SK-MEL-5 (cell line): ENCODE measurements at regions not wholly inside any gene's neighbourhood (a gene's known extent, or its start where the extent isn't known, plus 50 kb on each side); places are given as distances from the start of the nearest gene placed in this dataset.
A peak's percentile ranks its signal among the peaks of the same experiment; 100 is the strongest.

ENCODE experiments used
- DNase-seq: peaks from one replicate; pipeline ENCODE4 v3.0.0-alpha.2; 2016; ENCODE audit warnings: low read depth, low spot score
- in situ Hi-C: cut with HindIII; loops from 2 replicates; pipeline ENCODE4 v1.10.0; 2016; ENCODE audit warnings: low sequenced_read_pairs, high pct_unique_total_duplicates, low pct_unique_long_range_greater_than_20kb

DNA sequence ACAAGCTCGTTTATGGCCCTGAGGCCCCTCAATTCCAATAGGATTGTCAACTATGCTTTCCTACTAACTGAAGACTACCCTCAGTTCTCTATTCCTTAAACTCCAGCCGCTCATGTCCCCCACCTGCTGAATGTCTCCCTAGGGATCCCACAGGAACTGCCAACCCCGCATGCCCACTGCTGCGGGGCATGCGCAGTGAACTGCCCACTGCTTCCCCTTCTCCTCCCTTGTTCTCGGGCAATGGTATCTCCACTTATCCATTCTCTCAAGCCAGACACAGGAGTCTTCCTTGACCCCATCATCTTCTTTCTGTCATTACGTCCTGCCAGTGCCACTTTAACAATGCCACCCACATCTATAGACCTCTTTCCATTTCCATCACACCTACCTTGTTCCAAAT is 90.0 kb downstream of the FGF18 start:
- DNase-seq, result no peak
- in situ Hi-C loops, result no loop called here

DNA sequence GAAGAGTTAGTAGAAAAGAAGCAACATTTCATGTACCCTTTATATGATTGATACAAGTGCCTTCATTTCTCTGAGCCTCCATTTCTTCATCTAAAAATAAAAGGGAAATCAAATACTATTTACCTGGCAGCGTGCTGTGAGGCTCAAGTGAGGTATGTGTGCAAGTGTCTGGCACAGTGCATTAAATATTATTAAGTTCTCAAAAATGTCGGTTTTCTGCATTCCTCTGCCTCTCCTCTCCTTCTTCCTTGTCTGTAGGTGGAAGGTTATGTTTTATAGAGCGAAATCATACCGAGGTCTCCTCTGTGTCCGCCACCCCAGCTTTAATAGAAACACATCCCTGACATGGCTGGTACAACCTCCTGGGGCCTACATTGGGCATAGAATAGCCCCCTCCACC is 93.0 kb downstream of the FGF18 start:
- no peak for DNase-seq
- in situ Hi-C loops, result no loop called here

DNA sequence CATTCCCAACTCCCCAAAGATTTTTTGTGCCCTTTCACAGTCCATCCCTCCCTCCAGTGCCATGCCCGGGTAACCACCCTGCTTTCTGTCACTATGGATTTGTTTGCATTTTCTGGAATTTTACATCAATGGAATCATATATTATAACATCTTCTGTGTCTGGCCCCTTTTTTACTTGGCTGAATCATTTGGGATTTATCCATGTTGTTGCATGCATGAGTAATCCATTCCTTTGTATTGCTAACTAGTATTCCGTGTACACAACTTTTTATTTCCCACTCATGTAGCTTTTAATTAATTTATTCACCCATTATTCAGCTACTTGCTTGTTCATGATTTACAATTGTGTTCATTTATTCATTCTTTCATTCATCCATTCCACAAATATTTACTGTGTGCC is 94.1 kb downstream of the FGF18 start:
- in situ Hi-C loops, result no loop called here
- no peak for DNase-seq

DNA sequence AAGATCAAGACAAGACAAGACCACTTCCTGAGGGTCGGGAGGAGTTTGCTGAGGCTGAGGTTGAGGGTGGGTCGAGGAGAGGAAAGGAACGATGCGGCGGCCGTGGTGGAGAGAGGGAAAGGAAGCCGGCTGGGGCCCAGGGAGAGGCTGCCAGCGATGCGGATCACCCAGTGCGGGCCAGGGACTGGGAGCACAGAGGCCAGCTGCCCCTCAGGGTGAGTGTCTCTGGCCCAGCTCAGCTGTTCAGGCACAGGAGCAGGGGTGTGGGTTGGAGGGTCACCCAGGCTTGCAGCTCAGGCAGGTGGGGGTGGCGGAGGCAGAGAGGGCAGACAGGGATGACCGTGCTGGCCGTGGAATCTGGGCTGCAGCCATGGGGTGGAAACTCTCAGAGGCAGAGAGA is 99.5 kb downstream of the FGF18 start:
- in situ Hi-C loops, result no loop called here
- no peak for DNase-seq

DNA sequence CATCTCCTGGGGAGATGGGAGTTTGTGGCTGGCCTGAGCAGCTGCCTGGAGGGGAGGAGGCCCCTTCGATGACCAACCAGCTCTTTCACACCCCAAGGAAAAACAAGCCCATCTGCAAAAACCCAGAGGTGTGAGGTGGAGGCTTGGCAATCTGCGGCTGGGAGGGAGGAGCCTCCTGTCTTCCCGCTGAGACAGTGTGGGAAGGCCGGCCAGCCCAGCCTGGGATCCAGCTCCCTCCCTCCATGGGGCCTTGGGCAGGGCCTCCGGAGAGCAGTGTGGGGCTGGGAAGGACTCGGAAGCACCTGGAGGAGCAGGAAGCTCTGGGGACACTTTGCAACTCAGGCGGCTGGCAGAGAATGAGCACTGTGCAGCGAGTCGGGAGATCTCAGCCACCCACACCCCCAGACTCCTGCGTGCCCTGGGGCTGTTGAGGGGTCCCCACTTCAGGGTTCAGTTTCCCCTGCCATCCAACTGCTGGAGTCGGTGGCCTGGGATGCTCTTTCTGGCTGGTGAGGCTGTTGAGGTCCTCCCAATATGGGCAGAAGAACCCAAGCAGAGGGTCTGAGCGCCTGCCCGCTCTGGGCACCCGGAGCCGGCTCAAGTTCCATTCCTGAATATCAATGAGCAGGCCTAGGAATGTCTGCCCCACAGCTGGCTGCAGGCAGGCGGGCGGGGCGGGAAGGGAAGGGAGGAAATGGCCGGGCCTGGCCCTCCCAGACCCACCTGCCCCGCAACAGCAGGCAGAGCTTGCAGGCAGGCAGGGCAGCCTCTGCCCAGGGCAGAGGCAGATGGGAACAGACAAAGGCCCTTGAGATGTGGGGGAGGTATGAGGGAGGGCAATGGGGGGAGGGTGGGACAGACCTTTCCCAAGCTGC is 101.1 kb downstream of the FGF18 start:
- DNase-seq, result no peak
- in situ Hi-C loops, result no loop called here

DNA sequence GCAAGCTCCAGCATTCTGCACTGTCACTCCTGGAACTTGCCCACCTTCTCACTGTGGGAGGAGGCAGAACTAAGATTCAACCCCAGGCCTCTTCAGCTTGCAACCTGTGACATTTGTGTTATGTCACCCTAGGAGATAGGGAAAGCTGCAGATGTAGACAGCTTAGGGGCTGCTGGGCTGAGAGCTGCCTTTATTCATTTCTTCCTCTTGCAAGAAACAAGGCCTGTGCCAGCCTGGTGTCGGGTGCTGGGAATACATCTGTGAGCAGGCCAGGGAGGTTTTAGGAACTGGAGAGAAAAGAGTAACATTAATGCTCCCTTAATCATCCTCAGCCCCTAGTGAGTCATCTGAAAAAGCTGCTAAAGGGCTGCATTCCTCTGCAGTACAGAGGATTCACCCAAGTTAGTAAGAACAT is 101.8 kb downstream of the FGF18 start:
- DNase-seq, result peak; percentile 20
- in situ Hi-C loops, result no loop called here

DNA sequence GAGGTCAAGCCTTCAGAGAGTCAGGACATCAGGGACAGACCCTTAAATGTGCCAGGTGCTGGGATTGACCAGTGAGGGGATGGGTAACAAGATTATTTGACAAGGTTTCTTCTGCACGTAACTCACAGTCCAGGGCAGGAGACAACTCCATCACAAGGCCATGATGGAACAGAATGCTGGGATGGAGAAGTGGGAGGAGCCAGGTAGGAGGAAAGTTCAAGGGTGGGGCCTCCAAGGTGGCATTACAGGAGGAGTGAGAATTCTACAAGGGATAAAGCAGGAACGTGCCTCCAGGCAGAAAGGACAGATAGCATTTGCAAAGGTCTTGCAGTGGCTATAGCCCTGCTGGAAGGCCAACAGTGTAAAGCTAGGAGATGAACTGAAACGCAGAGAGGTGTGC is 102.2 kb downstream of the FGF18 start:
- DNase-seq, result no peak
- in situ Hi-C loops, result no loop called here

DNA sequence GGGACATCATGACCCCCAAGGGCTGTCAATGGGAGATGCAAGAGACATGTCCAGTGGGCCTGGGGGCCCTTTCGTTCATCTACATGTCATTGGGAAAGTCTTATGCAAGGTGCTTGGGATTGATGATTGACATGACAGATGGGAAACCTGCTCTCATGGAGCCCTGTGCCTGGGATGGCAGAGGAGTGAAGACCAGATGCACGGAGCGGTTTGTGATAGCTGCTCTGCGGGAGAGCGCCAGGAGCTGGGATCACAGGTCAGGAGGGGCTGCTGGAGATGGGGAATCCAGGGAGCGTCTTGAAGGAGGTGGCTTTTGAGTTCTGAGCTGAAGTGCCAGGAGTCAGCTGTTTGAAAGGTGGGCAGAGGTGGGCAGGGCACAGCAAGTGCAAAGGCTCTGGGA is 104.3 kb downstream of the FGF18 start:
- no peak for DNase-seq
- in situ Hi-C loops, result no loop called here

DNA sequence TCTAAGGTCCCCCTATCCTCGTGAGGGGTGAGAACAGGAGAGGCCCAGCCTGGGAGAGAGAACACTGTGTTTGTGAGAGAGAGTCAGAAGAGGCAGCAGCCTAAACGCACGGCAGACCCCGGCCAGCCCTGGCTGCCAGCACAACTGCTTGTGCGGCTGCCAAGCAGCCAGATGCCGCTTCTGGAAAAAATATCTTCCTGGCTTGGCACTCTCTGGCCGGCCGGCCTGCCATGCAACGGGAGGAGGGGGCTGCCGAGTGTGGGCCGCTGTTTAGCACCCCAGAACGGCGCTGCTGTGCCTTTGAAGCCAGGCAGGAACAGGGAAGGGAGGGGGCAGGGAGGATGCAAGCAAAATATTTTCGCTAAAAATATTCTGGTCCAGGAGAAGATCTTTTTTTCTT is 105.0 kb downstream of the FGF18 start:
- in situ Hi-C loops, result no loop called here
- DNase-seq, result no peak

DNA sequence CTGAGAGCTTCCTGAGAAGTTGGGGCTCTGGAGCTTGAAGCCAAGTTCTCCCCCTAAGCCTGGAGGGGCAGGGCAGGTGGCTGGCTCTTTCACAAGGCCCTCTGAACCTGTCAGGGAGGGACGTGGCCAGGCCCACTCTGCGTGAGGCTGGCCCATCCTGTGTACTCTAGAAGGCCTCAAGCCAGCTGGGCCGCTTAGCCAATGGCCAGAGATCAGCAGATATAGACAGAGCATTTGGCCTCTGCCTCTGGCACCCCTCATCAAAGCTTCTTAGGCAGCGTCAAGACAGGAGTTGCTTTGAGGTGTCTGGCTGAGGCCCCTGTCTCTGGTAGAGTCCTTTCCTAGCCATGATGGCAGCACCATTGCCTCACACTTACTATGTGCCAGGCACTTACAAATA is 105.6 kb downstream of the FGF18 start:
- DNase-seq, result no peak
- in situ Hi-C loops, result no loop called here

DNA sequence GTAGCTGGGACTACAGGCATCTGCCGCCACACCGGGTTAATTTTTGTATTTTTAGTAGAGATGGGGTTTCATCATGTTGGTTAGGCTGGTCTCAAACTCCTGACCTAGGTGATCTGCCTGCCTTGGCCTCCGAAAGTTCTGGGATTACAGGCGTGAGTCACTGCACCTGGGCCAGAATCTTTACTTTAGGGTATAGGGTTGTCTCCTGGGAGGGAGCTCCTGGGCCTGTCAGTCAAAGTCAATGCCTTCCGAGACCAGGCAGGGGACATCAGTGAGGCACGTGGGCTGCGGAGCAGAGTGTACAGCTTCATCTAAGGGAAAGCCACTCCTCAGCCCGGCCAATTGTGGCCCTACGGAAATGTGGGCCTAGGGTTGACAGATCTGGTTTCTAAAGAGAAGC is 108.6 kb downstream of the FGF18 start:
- in situ Hi-C loops, result no loop called here
- DNase-seq, result no peak

DNA sequence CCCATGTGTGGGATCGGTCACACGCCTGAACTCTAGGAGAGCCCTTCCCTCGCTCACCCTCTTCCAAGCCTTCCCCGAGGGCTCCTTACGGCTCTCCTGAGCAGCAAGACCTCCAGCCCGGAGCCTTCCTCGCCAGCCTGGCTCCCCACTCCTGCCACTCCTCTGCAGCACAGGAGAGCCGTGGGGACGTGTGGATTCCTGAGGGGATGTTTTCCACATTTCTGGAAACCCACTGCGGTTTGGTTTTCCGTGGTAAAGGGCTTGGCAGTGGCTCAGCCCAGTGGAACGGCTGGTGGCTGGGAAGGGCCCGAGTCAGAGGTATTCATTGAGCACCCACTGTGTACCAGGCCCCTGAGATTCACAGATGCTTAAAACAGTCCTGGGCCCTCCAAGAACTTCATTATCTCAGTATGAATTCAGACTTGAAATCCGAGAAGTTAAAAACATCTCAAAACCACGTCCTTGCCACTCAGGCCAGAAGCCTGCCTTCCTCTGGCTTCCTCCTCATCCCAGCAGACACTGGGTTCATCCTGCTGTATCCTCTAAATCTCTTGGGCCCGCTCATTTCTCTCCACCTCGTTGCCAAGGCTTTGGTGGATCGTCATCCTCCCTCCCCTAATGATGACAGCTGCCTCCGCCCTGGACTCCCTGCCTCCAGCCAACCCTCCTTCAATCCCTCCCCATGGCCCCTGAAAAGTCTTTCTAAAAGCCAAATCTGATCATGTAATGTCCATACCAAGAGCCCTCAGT is 109.6 kb downstream of the FGF18 start:
- in situ Hi-C loops, result no loop called here
- no peak for DNase-seq

DNA sequence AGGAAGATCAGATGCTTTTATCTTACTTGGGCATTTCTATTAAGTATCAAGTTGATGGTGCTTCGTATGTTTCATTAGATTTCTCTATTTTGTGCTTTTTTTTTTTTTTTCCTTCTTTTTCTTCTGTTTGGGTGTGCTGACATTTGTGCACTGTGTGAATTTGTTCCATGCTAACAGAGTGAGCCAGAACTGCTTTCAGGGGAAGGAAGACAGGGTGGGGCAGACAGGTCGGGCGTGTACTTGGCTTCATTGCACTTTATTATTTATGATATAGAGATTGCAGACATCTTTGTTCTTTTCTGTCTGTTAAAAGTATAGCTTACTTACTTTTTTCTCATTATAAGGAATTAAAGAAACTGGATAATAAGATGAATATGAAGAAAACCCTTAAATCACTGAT is 112.2 kb downstream of the FGF18 start:
- in situ Hi-C loops, result no loop called here
- DNase-seq, result no peak

DNA sequence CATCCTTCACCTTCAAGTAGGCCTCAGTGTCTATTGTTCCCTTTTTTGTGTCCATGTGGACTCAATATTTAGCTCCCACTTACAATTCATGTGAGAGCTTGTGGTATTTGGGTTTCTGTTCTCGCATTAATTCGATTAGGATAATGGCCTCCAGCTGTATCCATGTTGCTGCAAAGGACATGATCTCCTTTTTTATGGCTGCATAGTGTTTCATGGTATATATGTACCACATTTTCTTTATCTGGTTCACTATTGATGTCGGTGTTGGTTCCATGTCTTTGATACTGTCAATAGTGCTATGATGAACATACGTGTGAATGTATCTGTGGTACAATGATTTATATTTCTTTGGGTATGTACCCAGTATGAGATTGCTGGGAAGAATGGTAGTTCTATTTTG is 113.7 kb downstream of the FGF18 start:
- DNase-seq, result no peak
- in situ Hi-C loops, result no loop called here

DNA sequence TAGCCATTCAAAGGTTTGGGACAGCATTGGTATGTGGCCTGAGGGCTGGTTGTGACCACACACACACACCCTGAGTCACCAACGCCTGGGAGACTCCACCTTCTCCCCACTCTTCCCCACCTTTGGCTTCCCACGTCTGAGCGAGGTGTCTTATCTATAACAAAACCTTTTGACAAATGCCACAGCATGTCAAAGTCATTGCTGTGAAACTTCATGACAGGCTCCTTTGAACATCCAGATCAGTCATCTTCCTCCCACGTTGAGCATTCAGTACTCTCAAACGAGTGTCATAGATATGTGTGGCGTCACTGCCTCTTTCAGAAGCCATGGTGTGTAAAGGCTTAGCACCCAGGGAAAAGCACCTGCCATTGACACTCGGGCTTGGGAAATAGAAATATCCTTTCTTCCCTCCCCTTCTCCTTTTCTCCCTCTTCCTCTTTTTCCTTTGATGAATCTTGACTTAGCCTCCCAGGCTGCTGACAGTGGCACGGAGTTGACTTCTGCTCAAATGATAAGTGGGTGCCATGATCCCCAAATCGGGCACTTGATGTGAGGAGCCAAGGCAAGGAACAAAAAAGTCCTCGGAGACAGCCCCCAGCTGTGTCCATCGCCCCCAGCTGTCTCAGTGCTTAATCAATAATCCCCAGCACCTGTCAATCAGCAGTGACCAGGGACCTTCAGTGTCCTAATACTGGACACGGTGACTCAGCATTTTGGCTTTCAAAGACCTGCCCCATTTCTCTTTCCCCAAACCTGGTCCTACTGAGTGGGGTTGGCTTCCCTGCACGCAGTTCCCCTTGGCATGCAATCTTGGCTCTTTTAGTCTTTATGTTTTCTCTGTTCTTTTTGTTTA is 114.8 kb downstream of the FGF18 start:
- no peak for DNase-seq
- in situ Hi-C loops, result no loop called here

DNA sequence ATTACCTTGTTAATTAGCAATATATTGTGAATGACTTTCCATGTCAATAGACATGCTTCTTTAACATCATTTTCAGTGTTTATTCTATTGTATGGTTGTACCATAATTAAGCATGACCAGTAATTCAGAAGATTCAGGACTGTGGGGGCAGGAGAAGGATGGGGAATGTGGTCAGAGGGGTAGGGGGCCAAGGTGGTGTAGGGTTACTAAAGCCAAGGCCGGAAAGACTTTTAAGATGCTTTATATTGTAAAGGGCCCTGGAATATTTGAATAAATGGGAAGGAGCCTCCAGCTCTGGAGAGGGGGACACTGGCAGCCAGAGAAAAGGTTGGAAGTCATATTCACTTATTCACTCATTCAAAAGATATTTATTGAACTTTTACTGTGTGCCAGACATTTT is 115.7 kb downstream of the FGF18 start:
- in situ Hi-C loops, result no loop called here
- DNase-seq, result no peak

DNA sequence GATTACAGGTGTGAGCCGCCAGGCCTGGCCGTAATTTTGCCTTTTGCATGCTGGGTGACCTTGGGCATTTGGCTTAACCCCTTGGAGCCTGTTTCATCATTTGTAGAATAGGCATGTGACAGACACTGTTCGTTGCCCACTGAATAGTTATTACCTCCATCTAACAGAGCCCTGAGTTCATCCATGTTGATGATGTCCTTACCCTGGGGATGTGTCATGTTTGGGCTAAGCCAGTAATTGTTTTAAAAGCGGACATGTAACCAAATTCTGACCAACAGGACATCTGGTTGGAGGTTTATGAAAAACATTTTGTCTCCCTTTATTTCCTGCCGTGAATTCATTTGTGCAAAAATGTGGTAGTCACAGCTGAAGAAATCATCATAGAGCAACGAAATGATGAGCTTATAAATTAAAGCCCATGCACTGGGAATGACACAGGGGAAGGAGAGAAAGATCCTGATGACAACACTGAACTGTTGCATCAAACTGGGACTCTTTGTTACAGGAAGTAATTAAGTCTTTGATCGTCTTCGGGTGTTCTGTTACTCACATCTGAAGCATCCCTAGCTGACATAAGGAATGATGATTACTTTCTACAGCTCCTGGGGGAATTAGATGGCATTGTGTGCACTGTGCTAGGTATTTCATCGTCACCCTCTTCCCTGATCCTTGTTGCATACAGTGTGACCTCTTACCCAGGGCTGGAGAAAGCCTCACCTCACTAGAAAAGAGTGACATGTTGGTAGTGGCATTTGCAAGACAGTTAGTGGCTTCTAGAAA is 117.8 kb downstream of the FGF18 start:
- no peak for DNase-seq
- in situ Hi-C loops, result no loop called here
